Stimulated activated CD8-positive, alpha-beta memory T cell treated with anti-CD3 and anti-CD28 coated beads, Interleukin-7, amount 100 ng/mL, for 48 hours (primary cell): ENCODE measurements at regions not wholly inside any gene's neighbourhood (a gene's known extent, or its start where the extent isn't known, plus 50 kb on each side); places are given as distances from the start of the nearest gene placed in this dataset.
"Not testable (repeated sequence)": the region's sequence is repeated elsewhere in the genome, so short reads cannot be mapped to it uniquely, and the experiment has no call there.

Experiments
- DNase-seq, 2 donors: peaks; one replicate each; pipeline ENCODE4 v3.0.0-alpha.2; 2020; ENCODE audit warnings: low read depth in 1 of 2; ENCODE audit errors: extremely low read depth in 1 of 2

DNA sequence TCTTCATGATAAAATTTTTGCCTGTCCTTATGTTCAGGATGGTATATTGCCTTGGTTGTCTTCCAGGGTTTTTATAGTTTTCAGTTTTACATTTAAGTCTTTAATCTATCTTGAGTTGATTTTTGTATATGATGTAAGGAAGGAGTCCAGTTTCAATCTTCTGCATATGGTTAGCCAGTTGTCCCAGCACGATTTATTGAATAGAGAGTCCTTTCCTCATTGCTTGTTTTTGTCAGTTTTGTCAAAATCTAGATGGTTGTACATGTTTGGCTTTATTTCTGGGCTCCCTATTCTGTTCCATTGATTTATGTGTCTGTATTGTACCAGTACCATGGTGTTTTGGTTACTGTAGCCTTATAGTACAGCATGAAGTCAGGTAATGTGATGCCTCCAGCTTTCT is 91.6 kb upstream of the FAM98A start:
- not testable (repeated sequence) for DNase-seq

DNA sequence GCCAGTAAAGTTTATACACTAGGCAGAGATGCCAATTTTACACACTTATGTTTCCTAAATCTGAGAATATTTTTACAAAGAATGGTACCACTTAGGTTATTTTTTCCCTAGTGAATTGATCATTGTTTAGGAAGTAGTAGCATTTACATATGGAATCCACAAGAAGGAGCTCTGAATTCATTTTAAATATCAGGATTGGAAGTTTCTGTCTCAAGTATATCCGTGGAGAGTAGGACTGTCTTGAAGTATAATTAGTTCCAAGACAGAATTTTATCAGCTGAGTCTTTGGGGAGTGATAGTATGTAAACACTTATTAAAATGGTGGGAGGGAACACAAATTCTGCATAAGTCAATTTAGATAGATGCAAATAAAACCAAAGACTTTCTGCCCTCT is 82.3 kb upstream of the FAM98A start:
- no peak for DNase-seq

DNA sequence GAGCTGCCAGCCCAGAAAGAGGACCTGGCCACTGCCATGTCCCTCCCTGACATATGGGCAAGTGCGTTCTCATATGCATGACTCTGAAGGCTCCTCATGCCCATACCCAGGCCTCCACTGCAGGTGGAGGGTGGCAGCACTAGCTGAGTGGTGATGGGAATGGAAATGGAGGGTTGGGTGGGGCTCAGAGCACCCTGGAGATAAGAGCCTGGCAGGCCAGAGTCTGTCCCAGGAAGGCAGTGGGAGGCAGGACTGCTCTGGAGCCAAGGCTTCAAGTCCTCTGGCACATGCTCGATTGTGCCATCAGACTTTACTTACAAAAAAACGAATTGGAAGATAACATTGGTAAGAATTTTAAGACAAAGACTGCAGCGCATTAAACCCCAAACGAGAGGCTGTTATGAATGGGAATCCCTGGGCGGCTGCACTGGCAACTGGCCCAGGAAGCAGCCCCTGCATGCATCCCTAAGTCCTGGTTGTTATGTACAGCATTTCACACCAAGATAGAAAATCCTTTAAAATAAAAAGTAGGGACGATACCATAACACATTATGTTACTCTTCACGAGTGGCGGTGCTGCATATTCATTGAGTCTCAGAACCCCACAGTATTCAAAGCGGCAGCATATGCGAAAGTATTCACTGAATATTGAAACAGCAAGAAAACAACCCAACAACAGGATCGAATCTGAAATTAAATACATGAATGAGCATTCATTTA is 81.7 kb upstream of the FAM98A start:
- DNase-seq, result no peak

- no peak for DNase-seq
These were observed 79.3 kb upstream of the FAM98A start for GRCh38 chr2:33678436-33678835.

GRCh38 chr2:33673937-33674336 is 74.8 kb upstream of the FAM98A start:
- no peak for DNase-seq

DNA sequence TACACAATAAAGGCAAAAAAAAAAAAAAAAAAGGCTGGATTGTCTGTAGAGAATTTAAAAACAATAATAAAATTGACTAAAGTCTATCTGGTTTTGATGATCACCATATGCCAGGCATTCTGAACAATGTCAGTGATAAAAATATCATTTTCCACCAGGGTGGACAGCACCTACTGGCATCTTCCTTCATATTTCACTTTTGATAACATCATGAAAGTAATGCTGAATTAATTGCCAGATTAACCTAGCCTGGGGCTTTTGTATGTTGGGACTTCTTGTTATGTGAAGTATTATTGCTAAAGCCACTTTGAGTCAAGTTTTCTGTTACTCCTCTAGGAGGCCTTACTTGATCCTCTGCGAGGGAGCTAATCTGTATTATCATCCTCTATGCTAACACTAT is 73.8 kb upstream of the FAM98A start:
- DNase-seq, result no peak

GRCh38 chr2:33672389-33672788 is 73.3 kb upstream of the FAM98A start:
- no peak for DNase-seq

DNA sequence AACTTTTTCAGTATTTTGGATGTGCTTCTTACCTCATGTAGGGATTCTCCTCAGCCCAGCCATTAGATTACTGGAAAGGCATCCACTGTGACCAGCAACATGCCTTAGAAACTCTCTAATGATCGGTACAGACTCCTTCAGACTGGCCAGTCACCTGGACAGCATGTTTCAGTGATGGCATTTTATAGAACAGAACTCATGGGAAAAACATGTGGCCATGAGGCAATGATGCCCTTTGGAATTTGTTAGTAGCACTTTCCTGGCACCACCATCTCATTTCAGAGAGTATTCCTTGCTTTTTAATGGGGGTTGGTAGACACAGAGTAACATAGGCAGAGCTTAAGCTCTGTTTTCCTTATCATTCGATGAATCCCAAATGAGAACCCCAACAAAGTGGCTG is 72.1 kb upstream of the FAM98A start:
- no peak for DNase-seq

DNA sequence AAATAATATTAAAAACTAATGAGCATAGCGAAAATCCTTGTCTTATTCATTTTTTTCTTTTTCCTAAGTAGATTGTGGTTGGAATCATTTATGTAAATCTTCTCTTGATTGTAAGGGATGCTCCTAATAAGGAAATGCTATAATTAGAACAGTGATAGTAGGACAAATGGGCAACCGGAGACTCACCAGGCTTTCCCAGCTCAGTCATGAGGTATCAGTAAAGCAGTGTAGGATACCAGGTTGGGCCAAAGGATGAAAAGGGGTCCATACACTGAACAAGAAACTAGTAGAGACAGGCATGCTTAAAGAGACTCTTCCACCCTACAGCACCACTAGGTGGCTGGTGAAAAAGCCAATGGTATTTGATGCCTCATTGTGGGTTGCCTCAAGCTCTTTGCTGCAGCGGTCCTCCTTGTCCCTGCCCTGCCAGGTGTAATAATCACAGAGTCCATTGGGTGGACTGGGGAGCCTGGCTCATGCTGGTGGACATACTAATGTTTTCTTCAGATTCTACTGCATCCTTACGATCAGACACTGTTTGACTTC is 71.4 kb upstream of the FAM98A start:
- DNase-seq, result no peak

- DNase-seq, result no peak
These were observed 67.8 kb upstream of the FAM98A start for GRCh38 chr2:33666879-33667278.

- DNase-seq, result no peak
These were observed 65.9 kb upstream of the FAM98A start for GRCh38 chr2:33665039-33665438.

DNA sequence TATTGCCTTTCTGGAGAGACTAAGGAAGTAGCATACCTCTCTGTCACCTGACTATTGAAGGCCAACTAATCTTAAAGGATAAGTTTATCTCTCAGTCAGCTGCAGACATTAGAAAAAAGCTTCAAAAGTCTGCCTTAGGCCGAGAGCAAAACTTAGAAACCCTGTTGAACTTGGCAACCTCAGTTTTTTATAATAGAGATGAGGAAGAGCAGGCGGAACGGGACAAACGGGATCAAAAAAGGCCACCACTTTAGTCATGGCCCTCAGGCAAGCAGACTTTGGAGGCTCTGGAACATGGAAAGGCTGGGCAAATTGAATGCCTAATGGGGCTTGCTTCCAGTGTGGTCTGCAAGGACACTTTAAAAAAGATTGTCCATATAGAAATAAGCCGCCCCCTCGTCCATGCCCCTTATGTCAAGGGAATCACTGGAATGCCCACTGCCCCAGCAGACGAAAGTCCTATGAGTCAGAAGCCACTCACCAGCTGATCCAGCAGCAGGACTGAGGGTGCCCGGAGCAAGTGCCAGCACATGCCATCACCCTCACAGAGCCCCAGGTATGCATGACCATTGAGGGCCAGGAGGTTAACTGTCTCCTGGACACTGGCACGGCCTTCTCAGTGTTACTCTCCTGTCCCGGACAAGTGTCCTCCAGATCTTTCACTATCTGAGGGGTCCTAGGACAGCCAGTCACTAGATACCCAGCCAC is 61.5 kb upstream of the FAM98A start:
- DNase-seq, result no peak

- no peak for DNase-seq
These were observed 56.7 kb upstream of the FAM98A start for GRCh38 chr2:33655626-33656320.

- no peak for DNase-seq
These were observed 53.7 kb upstream of the FAM98A start for GRCh38 chr2:33652830-33653229.

DNA sequence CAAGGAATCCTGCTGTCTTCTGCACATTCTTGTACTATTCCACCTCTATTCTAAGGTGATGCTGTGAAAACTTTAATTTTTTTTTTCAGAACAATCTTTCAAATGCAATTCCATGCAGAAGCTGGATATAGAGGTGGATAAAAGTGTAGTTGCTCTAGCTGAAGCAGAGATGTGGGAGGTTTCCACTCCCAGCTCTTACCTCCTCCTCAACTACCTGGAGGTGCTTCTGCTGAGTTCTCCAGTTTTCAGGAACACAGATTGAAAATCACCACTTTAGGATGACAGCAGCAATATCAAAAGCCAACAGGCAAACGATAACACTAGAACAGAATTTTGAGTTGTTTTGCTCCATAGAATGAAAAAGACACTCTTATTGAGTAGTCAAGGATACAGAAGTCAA is 51.1 kb upstream of the FAM98A start:
- DNase-seq, result no peak
